ENCODE measurements at regions not wholly inside any gene's neighbourhood (a gene's known extent, or its start where the extent isn't known, plus 50 kb on each side); places are given as distances from the start of the nearest gene placed in this dataset.

DNA sequence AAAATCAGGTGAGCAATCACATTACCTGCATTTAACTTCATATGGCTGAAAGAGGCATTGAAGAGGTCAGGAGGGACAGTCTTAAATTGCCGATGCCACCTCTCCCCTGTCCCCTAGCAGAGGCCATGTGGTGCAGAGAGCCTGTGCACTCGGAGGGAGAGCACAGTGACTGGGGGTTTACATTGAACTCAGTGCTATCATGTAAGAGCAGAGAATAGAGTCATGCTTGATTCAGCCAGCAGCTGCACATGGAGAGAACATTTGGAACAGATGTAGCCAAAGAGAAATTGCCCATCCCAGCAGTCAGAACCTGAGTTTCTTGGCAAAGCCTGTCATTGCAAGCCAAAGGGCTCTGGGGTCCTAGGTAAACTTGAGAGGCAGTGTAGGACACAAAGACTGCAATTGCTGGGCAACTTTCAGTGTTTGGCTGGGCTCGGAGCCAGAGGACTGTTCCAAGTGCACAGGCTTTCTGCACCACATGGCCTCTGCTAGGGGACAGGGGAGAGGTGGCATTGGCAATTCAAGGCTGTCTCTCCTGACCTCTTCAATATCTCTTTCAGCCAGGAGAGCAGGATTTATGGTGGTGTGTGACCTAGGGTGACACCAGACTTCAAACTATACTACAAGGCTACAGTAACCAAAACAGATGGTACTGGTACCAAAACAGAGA, 267.1 kb downstream of the REEP3 start:
- no peak overlapping the region for H2AFZ ChIP-seq (ENCODE audit: low read length)

DNA sequence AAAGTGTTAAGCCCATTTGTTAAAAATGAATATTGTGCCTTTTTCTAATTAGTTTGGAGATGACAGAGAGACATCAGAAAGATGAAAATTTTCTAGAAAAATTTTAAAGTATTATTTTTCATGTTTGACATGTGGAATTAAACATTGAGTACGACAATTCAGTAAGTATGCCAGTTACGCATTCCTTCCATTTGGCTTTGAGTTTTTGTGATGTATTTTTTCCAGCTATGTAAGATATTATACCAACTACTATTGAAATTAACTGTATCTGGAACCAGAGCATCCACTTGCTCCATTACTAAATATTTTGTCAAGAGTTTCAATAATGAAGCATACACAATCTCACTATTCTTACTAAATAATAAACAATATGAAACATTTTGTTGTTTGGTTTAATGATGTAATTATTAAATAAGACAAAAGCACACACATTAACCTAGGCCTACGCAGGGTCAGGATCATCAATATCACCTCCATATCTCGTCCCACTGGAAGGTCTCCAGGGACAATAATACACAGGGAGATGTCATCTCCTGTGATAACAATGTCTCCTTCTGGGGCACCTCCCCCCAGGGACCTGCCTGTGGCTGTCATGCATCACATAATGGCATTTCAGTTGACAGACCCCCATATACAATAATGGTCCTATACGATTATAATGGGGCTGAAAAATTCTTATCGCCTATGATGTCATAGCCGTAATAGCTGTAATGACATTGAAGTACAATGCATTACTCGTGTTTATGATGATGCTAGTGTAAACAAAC, 274.1 kb downstream of the REEP3 start:
- Histone ChIP-seq H3K9ac (ENCODE audit: low read length) (no peak overlapping the region), H3K79me2 (ENCODE audit: insufficient read depth, low read length) (no peaks in the 10 kb centered on the region), H3K36me3 (ENCODE audit: insufficient read depth, low read length) (no peaks in the 10 kb centered on the region), H3K4me3 (ENCODE audit: low read depth, low read length, poor library complexity, severe bottlenecking) (no peak overlapping the region), H3K4me2 (ENCODE audit: low read length) (no peak overlapping the region), H3K27me3 (ENCODE audit: insufficient read depth, low read length) (no peaks in the 10 kb centered on the region), H3F3A (ENCODE audit: insufficient read depth, low read length) (no peaks in the 10 kb centered on the region), H3K4me1 (ENCODE audit: insufficient read depth, low read length, severe bottlenecking) (no peaks in the 10 kb centered on the region), H3K9me3 (ENCODE audit: low read length) (no peaks in the 10 kb centered on the region), H2AFZ (ENCODE audit: low read length) (no peak overlapping the region), H3K27ac (ENCODE audit: low read depth, low read length, poor library complexity, severe bottlenecking) (no peak overlapping the region), H4K20me1 (ENCODE audit: insufficient read depth, low read length) (no peaks in the 10 kb centered on the region), H3K9me2 (ENCODE audit: low read depth, low read length) (no peaks in the 10 kb centered on the region)
- TF ChIP-seq, protein P1, sequence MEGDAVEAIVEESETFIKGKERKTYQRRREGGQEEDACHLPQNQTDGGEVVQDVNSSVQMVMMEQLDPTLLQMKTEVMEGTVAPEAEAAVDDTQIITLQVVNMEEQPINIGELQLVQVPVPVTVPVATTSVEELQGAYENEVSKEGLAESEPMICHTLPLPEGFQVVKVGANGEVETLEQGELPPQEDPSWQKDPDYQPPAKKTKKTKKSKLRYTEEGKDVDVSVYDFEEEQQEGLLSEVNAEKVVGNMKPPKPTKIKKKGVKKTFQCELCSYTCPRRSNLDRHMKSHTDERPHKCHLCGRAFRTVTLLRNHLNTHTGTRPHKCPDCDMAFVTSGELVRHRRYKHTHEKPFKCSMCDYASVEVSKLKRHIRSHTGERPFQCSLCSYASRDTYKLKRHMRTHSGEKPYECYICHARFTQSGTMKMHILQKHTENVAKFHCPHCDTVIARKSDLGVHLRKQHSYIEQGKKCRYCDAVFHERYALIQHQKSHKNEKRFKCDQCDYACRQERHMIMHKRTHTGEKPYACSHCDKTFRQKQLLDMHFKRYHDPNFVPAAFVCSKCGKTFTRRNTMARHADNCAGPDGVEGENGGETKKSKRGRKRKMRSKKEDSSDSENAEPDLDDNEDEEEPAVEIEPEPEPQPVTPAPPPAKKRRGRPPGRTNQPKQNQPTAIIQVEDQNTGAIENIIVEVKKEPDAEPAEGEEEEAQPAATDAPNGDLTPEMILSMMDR (IDR thresholded peaks at IDR 0.05; ENCODE audit: low read length), result no peak
- no peak for TF ChIP-seq EZH2 (IDR thresholded peaks at IDR 0.05; ENCODE audit: borderline replicate concordance, low read length)

More for the DNA sequence above, 267.1 kb downstream of the REEP3 start:
- Histone ChIP-seq H3K4me1 (ENCODE audit: insufficient read depth, low read length, severe bottlenecking) (no peaks in the 10 kb centered on the region), H3K27ac (ENCODE audit: low read depth, low read length, poor library complexity, severe bottlenecking) (no peak overlapping the region), H3F3A (ENCODE audit: insufficient read depth, low read length) (no peaks in the 10 kb centered on the region), H3K4me3 (ENCODE audit: low read depth, low read length, poor library complexity, severe bottlenecking) (no peak overlapping the region), H3K9me2 (ENCODE audit: low read depth, low read length) (no peaks in the 10 kb centered on the region), H3K9me3 (ENCODE audit: low read length) (no peaks in the 10 kb centered on the region), H3K27me3 (ENCODE audit: insufficient read depth, low read length) (no peaks in the 10 kb centered on the region), H4K20me1 (ENCODE audit: insufficient read depth, low read length) (no peaks in the 10 kb centered on the region), H3K9ac (ENCODE audit: low read length) (no peak overlapping the region), H3K36me3 (ENCODE audit: insufficient read depth, low read length) (no peaks in the 10 kb centered on the region), H3K79me2 (ENCODE audit: insufficient read depth, low read length) (no peaks in the 10 kb centered on the region), H3K4me2 (ENCODE audit: low read length) (no peak overlapping the region)
- TF ChIP-seq, protein P1 (IDR thresholded peaks at IDR 0.05; ENCODE audit: low read length), result no peak
- TF ChIP-seq EZH2 (IDR thresholded peaks at IDR 0.05; ENCODE audit: borderline replicate concordance, low read length), result no peak

DNA sequence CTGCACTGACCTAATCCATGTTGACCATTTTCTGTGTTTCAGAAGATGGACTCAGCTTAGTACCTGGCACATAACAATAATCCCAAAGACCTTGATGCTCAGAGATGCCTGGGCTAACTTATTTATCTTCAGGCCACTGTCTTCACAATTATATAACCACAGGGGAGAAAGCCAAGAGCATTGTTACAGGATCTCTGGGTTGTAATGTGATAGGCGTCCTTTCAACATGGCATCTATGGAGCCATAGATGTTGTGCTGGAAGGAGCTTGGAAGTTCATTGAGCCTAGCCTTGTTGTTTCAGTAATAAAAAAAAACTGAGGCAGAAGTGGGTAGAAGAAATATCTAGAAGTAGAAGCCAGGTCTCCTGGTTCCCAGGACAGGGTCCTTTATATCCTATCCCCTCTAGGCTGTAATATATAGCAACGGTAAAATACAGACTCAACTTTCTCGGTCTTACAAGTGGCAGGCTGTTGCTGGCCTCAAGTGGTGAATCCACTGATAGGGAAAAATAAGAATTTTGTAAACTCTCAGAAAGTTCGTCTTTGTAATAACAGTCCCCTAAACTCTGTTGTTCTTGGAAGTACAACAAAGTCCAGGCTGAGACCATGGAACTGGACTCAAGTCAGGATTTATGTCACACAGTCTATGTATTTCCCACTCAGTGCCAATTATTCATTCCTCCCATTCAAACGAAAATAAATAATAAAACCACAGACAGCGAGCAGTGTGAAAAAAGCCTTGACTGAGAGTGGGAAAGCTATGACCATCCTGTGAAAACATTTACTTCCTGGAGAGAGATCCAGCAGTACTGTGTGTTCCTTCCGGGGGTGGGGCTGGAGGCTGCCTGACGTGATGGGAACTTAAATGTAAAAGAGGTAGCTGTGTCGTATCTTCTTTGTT, 277.6 kb downstream of the REEP3 start:
- H3K9me2 ChIP-seq (ENCODE audit: low read depth, low read length), result no peaks in the 10 kb centered on the region
- H3K9ac ChIP-seq (ENCODE audit: low read length), result no peak overlapping the region
- peaks cover 4% of the 10 kb centered on the region; the same call in 1 of the 2 replicates for H3K27me3 ChIP-seq (ENCODE audit: insufficient read depth, low read length)
- no peak for TF ChIP-seq EZH2 (IDR thresholded peaks at IDR 0.05; ENCODE audit: borderline replicate concordance, low read length)
- TF ChIP-seq, protein P1 (IDR thresholded peaks at IDR 0.05; ENCODE audit: low read length), result no peak
- H3K4me2 ChIP-seq (ENCODE audit: low read length), result no peak overlapping the region
- no peak overlapping the region for H3K27ac ChIP-seq (ENCODE audit: low read depth, low read length, poor library complexity, severe bottlenecking)
- H3K79me2 ChIP-seq (ENCODE audit: insufficient read depth, low read length), result no peaks in the 10 kb centered on the region
- H3K4me1 ChIP-seq (ENCODE audit: insufficient read depth, low read length, severe bottlenecking), result no peaks in the 10 kb centered on the region
- no peaks in the 10 kb centered on the region for H3K9me3 ChIP-seq (ENCODE audit: low read length)
- H3K36me3 ChIP-seq (ENCODE audit: insufficient read depth, low read length), result no peaks in the 10 kb centered on the region
- no peak overlapping the region for H3K4me3 ChIP-seq (ENCODE audit: low read depth, low read length, poor library complexity, severe bottlenecking)
- no peaks in the 10 kb centered on the region for H3F3A ChIP-seq (ENCODE audit: insufficient read depth, low read length)
- no peaks in the 10 kb centered on the region for H4K20me1 ChIP-seq (ENCODE audit: insufficient read depth, low read length)
- H2AFZ ChIP-seq (ENCODE audit: low read length), result no peak overlapping the region
